ENCODE measurements at regions not wholly inside any gene's neighbourhood (a gene's known extent, or its start where the extent isn't known, plus 50 kb on each side); places are given as distances from the start of the nearest gene placed in this dataset.
"Not testable (repeated sequence)": the region's sequence is repeated elsewhere in the genome, so short reads cannot be mapped to it uniquely, and the experiment has no call there.

GRCh38 chr9:22658484-22658883 lies 211.9 kb downstream of the DMRTA1 start:
- not testable (repeated sequence) for TF ChIP-seq CTCF, EP300, POLR2A (IDR thresholded peaks at IDR 0.05)

Data from tibial nerve (tissue), 4 donors.